ENCODE measurements at regions not wholly inside any gene's neighbourhood (a gene's known extent, or its start where the extent isn't known, plus 50 kb on each side); places are given as distances from the start of the nearest gene placed in this dataset.

GRCh38 chr12:89075880-89076540 is 276.3 kb downstream of the DUSP6 start:
- no peak overlapping the region for H3K4me3 Mint-ChIP-seq
- H3K27ac Mint-ChIP-seq, result no peak overlapping the region
- no peak for DNase-seq
- no peaks in the 10 kb centered on the region for H3K27me3 Mint-ChIP-seq
- H3K36me3 Mint-ChIP-seq (ENCODE audit: low read depth), result peaks cover 1% of the 10 kb centered on the region
- intact Hi-C loops (cut with micrococcal nuclease), result no loop called here
- peaks cover 13% of the 10 kb centered on the region for H3K4me1 Mint-ChIP-seq
- peaks cover 19% of the 10 kb centered on the region for H3K9me3 Mint-ChIP-seq

GRCh38 chr12:89073659-89074058 is 278.6 kb downstream of the DUSP6 start:
- Mint-ChIP-seq H3K36me3 (ENCODE audit: low read depth) (peaks cover 1% of the 10 kb centered on the region), H3K4me1 (peaks cover 20% of the 10 kb centered on the region), H3K27ac (no peak overlapping the region), H3K27me3 (no peaks in the 10 kb centered on the region), H3K4me3 (no peak overlapping the region), H3K9me3 (peaks cover 23% of the 10 kb centered on the region)
- intact Hi-C loops (cut with micrococcal nuclease), result loop anchor here (2.0 to 5.0 kb wide), 4 partner anchors 19 to 154 kb away; no protein-coding TSS in a partner anchor
- no peak for DNase-seq

GRCh38 chr12:89073027-89073398 is 279.3 kb downstream of the DUSP6 start:
- Mint-ChIP-seq H3K27me3 (no peaks in the 10 kb centered on the region), H3K36me3 (ENCODE audit: low read depth) (peaks cover 1% of the 10 kb centered on the region), H3K9me3 (peaks cover 23% of the 10 kb centered on the region), H3K4me1 (peaks cover 20% of the 10 kb centered on the region), H3K27ac (peak overlapping the region; percentile 31), H3K4me3 (no peak overlapping the region)
- intact Hi-C loops (cut with micrococcal nuclease), result loop anchor here (2.0 to 5.0 kb wide), 4 partner anchors 20 to 154 kb away; no protein-coding TSS in a partner anchor
- no peak for DNase-seq

GRCh38 chr12:89072294-89073026 is 279.8 kb downstream of the DUSP6 start:
- Mint-ChIP-seq H3K9me3 (peaks cover 20% of the 10 kb centered on the region), H3K27ac (peak overlapping the region; percentile 31), H3K4me3 (no peak overlapping the region), H3K27me3 (no peaks in the 10 kb centered on the region), H3K36me3 (ENCODE audit: low read depth) (peaks cover 1% of the 10 kb centered on the region), H3K4me1 (peaks cover 23% of the 10 kb centered on the region)
- intact Hi-C loops (cut with micrococcal nuclease), result loop anchor here (1.0 to 5.0 kb wide), 5 partner anchors 20 to 155 kb away; no protein-coding TSS in a partner anchor
- DNase-seq, result no peak

- Mint-ChIP-seq H3K9me3 (peaks cover 22% of the 10 kb centered on the region), H3K27me3 (no peaks in the 10 kb centered on the region), H3K36me3 (ENCODE audit: low read depth) (peaks cover 1% of the 10 kb centered on the region), H3K27ac (peak overlapping the region; percentile 54), H3K4me3 (no peak overlapping the region), H3K4me1 (peaks cover 31% of the 10 kb centered on the region)
- intact Hi-C loops (cut with micrococcal nuclease), result loop anchor here (5.0 kb wide), 2 partner anchors 67 to 157 kb away; no protein-coding TSS in a partner anchor
- DNase-seq, result no peak
Measured at GRCh38 chr12:89070603-89071002, 281.7 kb downstream of the DUSP6 start.

- Mint-ChIP-seq H3K36me3 (ENCODE audit: low read depth) (peaks cover 1% of the 10 kb centered on the region), H3K27ac (no peak overlapping the region), H3K9me3 (peaks cover 17% of the 10 kb centered on the region), H3K4me1 (peaks cover 35% of the 10 kb centered on the region), H3K4me3 (no peak overlapping the region), H3K27me3 (no peaks in the 10 kb centered on the region)
- intact Hi-C loops (cut with micrococcal nuclease), result no loop called here
- no peak for DNase-seq
Measured at GRCh38 chr12:89069431-89069830, 282.9 kb downstream of the DUSP6 start.

GRCh38 chr12:89067421-89068187 is 284.7 kb downstream of the DUSP6 start:
- no peaks in the 10 kb centered on the region for H3K27me3 Mint-ChIP-seq
- H3K9me3 Mint-ChIP-seq, result peaks cover 15% of the 10 kb centered on the region
- peak overlapping the region; percentile 34 for H3K27ac Mint-ChIP-seq
- no peak overlapping the region for H3K4me3 Mint-ChIP-seq
- no peak for DNase-seq
- H3K4me1 Mint-ChIP-seq, result peaks cover 31% of the 10 kb centered on the region
- intact Hi-C loops (cut with micrococcal nuclease), result no loop called here
- H3K36me3 Mint-ChIP-seq (ENCODE audit: low read depth), result peaks cover under 1% of the 10 kb centered on the region

GRCh38 chr12:89064780-89065179 is 287.5 kb downstream of the DUSP6 start:
- Mint-ChIP-seq H3K27ac (no peak overlapping the region), H3K9me3 (peaks cover 13% of the 10 kb centered on the region), H3K27me3 (no peaks in the 10 kb centered on the region), H3K4me1 (peaks cover 17% of the 10 kb centered on the region), H3K4me3 (no peak overlapping the region), H3K36me3 (ENCODE audit: low read depth) (no peaks in the 10 kb centered on the region)
- no peak for DNase-seq
- intact Hi-C loops (cut with micrococcal nuclease), result loop anchor here (2.0 kb wide), 1 partner anchor 98 kb away; no protein-coding TSS in a partner anchor

GRCh38 chr12:89064151-89064550 is 288.1 kb downstream of the DUSP6 start:
- no peak overlapping the region for H3K4me3 Mint-ChIP-seq
- no peaks in the 10 kb centered on the region for H3K36me3 Mint-ChIP-seq (ENCODE audit: low read depth)
- H3K4me1 Mint-ChIP-seq, result peaks cover 21% of the 10 kb centered on the region
- H3K9me3 Mint-ChIP-seq, result peaks cover 10% of the 10 kb centered on the region
- intact Hi-C loops (cut with micrococcal nuclease), result loop anchor here (2.0 kb wide), 1 partner anchor 99 kb away; no protein-coding TSS in a partner anchor
- no peak for DNase-seq
- no peaks in the 10 kb centered on the region for H3K27me3 Mint-ChIP-seq
- no peak overlapping the region for H3K27ac Mint-ChIP-seq

GRCh38 chr12:89062996-89063395 is 289.3 kb downstream of the DUSP6 start:
- H3K4me1 Mint-ChIP-seq, result peaks cover 28% of the 10 kb centered on the region
- peaks cover 10% of the 10 kb centered on the region for H3K9me3 Mint-ChIP-seq
- no peak overlapping the region for H3K4me3 Mint-ChIP-seq
- no peaks in the 10 kb centered on the region for H3K36me3 Mint-ChIP-seq (ENCODE audit: low read depth)
- H3K27ac Mint-ChIP-seq, result no peak overlapping the region
- no peak for DNase-seq
- no peaks in the 10 kb centered on the region for H3K27me3 Mint-ChIP-seq
- intact Hi-C loops (cut with micrococcal nuclease), result no loop called here

- peaks cover 16% of the 10 kb centered on the region for H3K4me1 Mint-ChIP-seq
- H3K27me3 Mint-ChIP-seq, result no peaks in the 10 kb centered on the region
- intact Hi-C loops (cut with micrococcal nuclease), result no loop called here
Measured at GRCh38 chr12:89059721-89060541, 292.4 kb downstream of the DUSP6 start.

GRCh38 chr12:89059056-89059455 is 293.2 kb downstream of the DUSP6 start:
- intact Hi-C loops (cut with micrococcal nuclease), result no loop called here
- Mint-ChIP-seq H3K4me1 (peaks cover 13% of the 10 kb centered on the region), H3K9me3 (peaks cover 5% of the 10 kb centered on the region), H3K27ac (no peak overlapping the region), H3K27me3 (no peaks in the 10 kb centered on the region), H3K36me3 (ENCODE audit: low read depth) (no peaks in the 10 kb centered on the region), H3K4me3 (no peak overlapping the region)
- no peak for DNase-seq

More at GRCh38 chr12:89059721-89060541, 292.4 kb downstream of the DUSP6 start:
- DNase-seq, result no peak
- Mint-ChIP-seq H3K27ac (no peak overlapping the region), H3K9me3 (peaks cover 6% of the 10 kb centered on the region), H3K36me3 (ENCODE audit: low read depth) (no peaks in the 10 kb centered on the region), H3K4me3 (no peak overlapping the region)

GRCh38 chr12:89058402-89058801 is 293.9 kb downstream of the DUSP6 start:
- Mint-ChIP-seq H3K4me3 (no peak overlapping the region), H3K4me1 (peaks cover 16% of the 10 kb centered on the region), H3K27ac (no peak overlapping the region), H3K9me3 (peaks cover 6% of the 10 kb centered on the region), H3K36me3 (ENCODE audit: low read depth) (peaks cover 4% of the 10 kb centered on the region), H3K27me3 (no peaks in the 10 kb centered on the region)
- no peak for DNase-seq
- intact Hi-C loops (cut with micrococcal nuclease), result no loop called here
